ENCODE measurements at regions not wholly inside any gene's neighbourhood (a gene's known extent, or its start where the extent isn't known, plus 50 kb on each side); places are given as distances from the start of the nearest gene placed in this dataset.

- TF ChIP-seq ZNF592 (IDR thresholded peaks at IDR 0.05) = no peak
These were observed 64.7 kb upstream of the TRPC7 start (continued) for GRCh38 chr5:136430081-136430480.

- in situ Hi-C loops (cut with MboI) (no loop called here), intact Hi-C loops (cut with micrococcal nuclease; ENCODE audit: unreplicated experiment) (no loop called here)
- TF ChIP-seq RUNX3 (IDR thresholded peaks at IDR 0.05; ENCODE audit: low read length) = no peak
- TF ChIP-seq PML (IDR thresholded peaks at IDR 0.05; ENCODE audit: low read length) = no peak
- TF ChIP-seq FOS (IDR thresholded peaks at IDR 0.05; ENCODE audit: borderline replicate concordance, extremely low read depth, insufficient read length) = no peak
- TF ChIP-seq GATAD2B (conservative IDR thresholded peaks at IDR 0.05; ENCODE audit: low read depth) = no peak
- TF ChIP-seq PKNOX1 (IDR thresholded peaks at IDR 0.05) = no peak
- TF ChIP-seq E2F4 (IDR thresholded peaks at IDR 0.05; ENCODE audit: low read depth, low read length) = no peak
- TF ChIP-seq EZH2 (IDR thresholded peaks at IDR 0.05; ENCODE audit: borderline replicate concordance, control insufficient read depth, low read depth, low read length) = no peak
- TF ChIP-seq ZNF622 (IDR thresholded peaks at IDR 0.05) = no peak
- no peak for TF ChIP-seq POU2F2 (IDR thresholded peaks at IDR 0.05; ENCODE audit: borderline replicate concordance, low read depth, low read length)
- no peak for TF ChIP-seq PRDM15 (CRISPR knock-in tag; IDR thresholded peaks at IDR 0.05)
- TF ChIP-seq MYC (IDR thresholded peaks at IDR 0.05; ENCODE audit: insufficient read depth, insufficient read length, insufficient replicate concordance, low read length, severe bottlenecking) = no peak
- no peak for TF ChIP-seq MYB (IDR thresholded peaks at IDR 0.05; ENCODE audit: borderline replicate concordance, low read depth, low read length)
- ChIA-PET RAD21 (ENCODE audit: unreplicated experiment) (no interaction called here), POLR2A (no interaction called here), CTCF (interaction anchor here (1.0 kb wide), 1 partner anchor 178 kb away, joined by 3 read pairs; no protein-coding TSS in a partner anchor), SMC1A (ENCODE audit: uncharacterized antibody, unreplicated experiment) (interaction anchor here (3.0 kb wide), 1 partner anchor 178 kb away, joined by 15 read pairs; no protein-coding TSS in a partner anchor)
- FAIRE-seq (no peak), ATAC-seq (no peak), DNase-seq (ENCODE audit: low read depth, low spot score) (no peak)
- Histone ChIP-seq H3K9ac (ENCODE audit: control insufficient read depth, insufficient read depth, low read length) (no peak overlapping the region), H3K79me2 (ENCODE audit: control insufficient read depth, insufficient read depth, low read length) (no peaks in the 10 kb centered on the region), H3K36me3 (ENCODE audit: control insufficient read depth in 2 of 2, insufficient read depth in 2 of 2, low read length in 1 of 2) (no peaks in the 10 kb centered on the region), H3K4me3 (no peak overlapping the region), H4K20me1 (ENCODE audit: control insufficient read depth, insufficient read depth) (no peaks in the 10 kb centered on the region), H3K27ac (ENCODE audit: control insufficient read depth, insufficient read depth) (no peak overlapping the region), H3K4me1 (ENCODE audit: control insufficient read depth, insufficient read depth, low read length) (no peaks in the 10 kb centered on the region), H3K4me2 (ENCODE audit: control insufficient read depth, insufficient read depth) (no peak overlapping the region), H3K27me3 (replicated peaks in 1 of 2; ENCODE audit: control insufficient read depth in 2 of 2, insufficient read depth in 2 of 2, low read length in 1 of 2) (no peaks in the 10 kb centered on the region), H3K9me3 (replicated peaks; ENCODE audit: control insufficient read depth, insufficient read depth, low read length) (no peaks in the 10 kb centered on the region), H2AFZ (ENCODE audit: control insufficient read depth, low read depth, low read length) (no peak overlapping the region)
- no TSS peak for BruUV-seq (replicated peaks)
- WGBS (ENCODE audit: insufficient coverage, insufficient replicate concordance, low lambda C conversion rate, missing lambda C conversion rate) = 38% methylated on average over 2 of the region's 2 CpGs
These were observed 62.1 kb upstream of the TRPC7 start for GRCh38 chr5:136427426-136427825.

All from GM12878 (cell line).